ENCODE measurements at regions not wholly inside any gene's neighbourhood (a gene's known extent, or its start where the extent isn't known, plus 50 kb on each side); places are given as distances from the start of the nearest gene placed in this dataset.
A peak's percentile ranks its signal among the peaks of the same experiment; 100 is the strongest.

- TF ChIP-seq CTCF (IDR thresholded peaks at IDR 0.05; ENCODE audit: low read depth, low read length): no peak
- no peak overlapping the region for H3K4me3 ChIP-seq (ENCODE audit: low read depth, low read length)
These were observed 236.6 kb upstream of the BMP2 start for GRCh38 chr20:6530779-6531315.

DNA sequence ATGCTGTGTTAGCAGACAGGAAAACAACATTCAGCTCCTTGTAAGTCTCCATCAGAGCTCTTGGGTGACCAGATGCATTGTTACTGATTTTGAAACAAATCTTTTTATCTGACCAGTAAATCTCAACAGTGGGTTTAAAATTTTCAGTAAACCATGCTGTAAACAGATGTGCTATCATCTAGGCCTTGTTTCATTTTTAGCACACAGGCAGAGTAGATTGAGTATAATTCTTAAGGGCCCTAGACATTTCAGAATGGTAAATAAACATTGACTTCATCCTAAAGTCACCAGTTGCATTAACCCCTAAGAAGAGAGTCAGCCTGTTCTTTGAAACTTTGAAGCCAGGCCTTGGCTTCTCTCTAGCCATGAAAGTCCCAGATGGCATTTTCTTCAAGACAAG, 237.2 kb upstream of the BMP2 start:
- no peak overlapping the region for H3K4me3 ChIP-seq (ENCODE audit: low read depth, low read length)
- no peak for TF ChIP-seq CTCF (IDR thresholded peaks at IDR 0.05; ENCODE audit: low read depth, low read length)

DNA sequence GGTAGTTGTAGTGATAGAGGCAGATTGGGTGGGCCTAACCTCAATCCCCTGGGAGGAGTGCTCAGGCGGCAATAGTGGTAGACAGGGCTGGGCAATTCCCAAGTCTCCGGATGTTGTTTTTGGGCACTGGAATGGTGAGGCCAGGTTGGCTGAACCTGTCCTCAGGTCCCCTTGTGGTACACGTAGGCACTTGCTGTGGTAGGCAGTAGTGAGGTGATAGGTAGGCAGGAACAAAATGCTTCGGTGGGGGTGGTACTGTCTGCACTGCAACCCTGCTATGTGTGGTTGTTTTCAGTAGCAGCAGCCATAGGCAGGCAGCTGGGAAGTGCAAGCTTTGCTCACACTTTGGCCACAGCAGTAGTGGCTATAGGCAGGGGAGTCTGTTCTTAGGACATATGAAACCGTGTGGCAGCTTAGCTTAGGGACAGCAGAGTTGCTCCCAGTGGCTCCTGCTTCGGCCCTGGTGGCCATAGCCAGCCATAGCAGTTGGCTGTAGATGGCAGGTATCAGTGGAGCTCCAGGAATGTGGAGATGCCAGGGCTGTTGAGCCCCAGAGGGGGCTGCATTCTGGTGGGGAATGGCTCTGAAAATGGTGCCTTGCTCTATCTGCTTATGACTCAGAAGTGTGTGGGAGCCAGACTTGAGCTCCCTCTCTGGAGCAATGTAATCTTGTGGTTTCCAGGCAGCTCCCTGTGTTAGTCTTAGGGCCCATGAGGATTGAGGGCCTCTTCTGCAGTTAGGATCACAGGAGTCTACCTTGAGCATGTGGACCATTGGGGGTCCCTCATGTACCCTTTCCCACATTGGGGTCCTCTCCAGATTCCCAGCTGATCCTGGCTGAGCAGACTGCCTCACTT, 241.8 kb upstream of the BMP2 start:
- no peak overlapping the region for H3K4me3 ChIP-seq (ENCODE audit: low read depth, low read length)
- 0 out of 2 replicates have a peak, but pooled peaks have one; percentile 5 for TF ChIP-seq CTCF (IDR thresholded peaks at IDR 0.05; ENCODE audit: low read depth, low read length)

- no peak overlapping the region for H3K4me3 ChIP-seq (ENCODE audit: low read depth, low read length)
- no peak for TF ChIP-seq CTCF (IDR thresholded peaks at IDR 0.05; ENCODE audit: low read depth, low read length)
These were observed 243.2 kb upstream of the BMP2 start for GRCh38 chr20:6524305-6524704.

GRCh38 chr20:6519556-6519955, 247.9 kb upstream of the BMP2 start:
- no peak overlapping the region for H3K4me3 ChIP-seq (ENCODE audit: low read depth, low read length)
- TF ChIP-seq CTCF (IDR thresholded peaks at IDR 0.05; ENCODE audit: low read depth, low read length): no peak

GRCh38 chr20:6515261-6515660, 252.2 kb upstream of the BMP2 start:
- no peak for TF ChIP-seq CTCF (IDR thresholded peaks at IDR 0.05; ENCODE audit: low read depth, low read length)
- no peak overlapping the region for H3K4me3 ChIP-seq (ENCODE audit: low read depth, low read length)

GRCh38 chr20:6513599-6513998, 253.9 kb upstream of the BMP2 start:
- no peak overlapping the region for H3K4me3 ChIP-seq (ENCODE audit: low read depth, low read length)
- TF ChIP-seq CTCF (IDR thresholded peaks at IDR 0.05; ENCODE audit: low read depth, low read length): no peak

All from WI38 (cell line).